ENCODE measurements at regions not wholly inside any gene's neighbourhood (a gene's known extent, or its start where the extent isn't known, plus 50 kb on each side); places are given as distances from the start of the nearest gene placed in this dataset.

DNA sequence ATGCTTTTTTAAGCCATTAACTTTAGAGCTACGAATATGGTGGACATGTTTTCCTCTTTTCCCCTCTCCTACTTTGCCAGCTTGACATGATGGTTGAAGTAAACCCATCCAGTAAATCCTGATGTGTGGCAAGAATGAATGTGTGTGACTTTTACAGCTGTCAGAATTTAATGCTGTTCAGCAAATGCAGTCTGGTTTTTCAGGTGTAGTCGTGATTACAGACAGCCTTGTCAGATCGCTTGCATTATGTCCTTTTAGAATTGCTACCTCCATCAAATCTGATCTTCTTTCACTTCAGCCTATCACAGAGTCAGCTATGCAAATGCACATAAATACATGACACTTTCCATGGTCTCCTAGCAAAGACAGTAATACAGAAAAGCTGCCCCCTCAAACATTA lies 278.5 kb downstream of the FBXO15 start:
- ChIA-PET SMC1A (ENCODE audit: uncharacterized antibody, unreplicated experiment) (no interaction called here), POLR2A (no interaction called here), RAD21 (ENCODE audit: unreplicated experiment) (interaction anchor here (0.6 kb wide), 1 partner anchor 12 kb away, joined by 3 read pairs; no protein-coding TSS in a partner anchor), CTCF (interaction anchor here (0.6 kb wide), 1 partner anchor 1116 kb away, joined by 3 read pairs; no protein-coding TSS in a partner anchor)
- DNase-seq (ENCODE audit: low read depth, low spot score) (no peak), FAIRE-seq (no peak), ATAC-seq (no peak)
- no peak overlapping the region for H3K9ac ChIP-seq (ENCODE audit: control insufficient read depth, insufficient read depth, low read length)
- H3K27me3 ChIP-seq (replicated peaks in 1 of 2; ENCODE audit: control insufficient read depth in 2 of 2, insufficient read depth in 2 of 2, low read length in 1 of 2): no peaks in the 10 kb centered on the region
- WGBS (ENCODE audit: insufficient coverage, insufficient replicate concordance, low lambda C conversion rate, missing lambda C conversion rate): 19% methylated on average over 3 of the region's 3 CpGs
- no peaks in the 10 kb centered on the region for H3K9me3 ChIP-seq (replicated peaks; ENCODE audit: control insufficient read depth, insufficient read depth, low read length)
- no peaks in the 10 kb centered on the region for H4K20me1 ChIP-seq (ENCODE audit: control insufficient read depth, insufficient read depth)
- no peak overlapping the region for H3K27ac ChIP-seq (ENCODE audit: control insufficient read depth, insufficient read depth)
- H3K79me2 ChIP-seq (ENCODE audit: control insufficient read depth, insufficient read depth, low read length): no peaks in the 10 kb centered on the region
- no peak for TF ChIP-seq FOXM1 (IDR thresholded peaks at IDR 0.05; ENCODE audit: low read depth, low read length)
- no peak for TF ChIP-seq RUNX3 (IDR thresholded peaks at IDR 0.05; ENCODE audit: low read length)
- TF ChIP-seq BMI1 (IDR thresholded peaks at IDR 0.05; ENCODE audit: borderline replicate concordance): no peak
- TF ChIP-seq, protein P1, sequence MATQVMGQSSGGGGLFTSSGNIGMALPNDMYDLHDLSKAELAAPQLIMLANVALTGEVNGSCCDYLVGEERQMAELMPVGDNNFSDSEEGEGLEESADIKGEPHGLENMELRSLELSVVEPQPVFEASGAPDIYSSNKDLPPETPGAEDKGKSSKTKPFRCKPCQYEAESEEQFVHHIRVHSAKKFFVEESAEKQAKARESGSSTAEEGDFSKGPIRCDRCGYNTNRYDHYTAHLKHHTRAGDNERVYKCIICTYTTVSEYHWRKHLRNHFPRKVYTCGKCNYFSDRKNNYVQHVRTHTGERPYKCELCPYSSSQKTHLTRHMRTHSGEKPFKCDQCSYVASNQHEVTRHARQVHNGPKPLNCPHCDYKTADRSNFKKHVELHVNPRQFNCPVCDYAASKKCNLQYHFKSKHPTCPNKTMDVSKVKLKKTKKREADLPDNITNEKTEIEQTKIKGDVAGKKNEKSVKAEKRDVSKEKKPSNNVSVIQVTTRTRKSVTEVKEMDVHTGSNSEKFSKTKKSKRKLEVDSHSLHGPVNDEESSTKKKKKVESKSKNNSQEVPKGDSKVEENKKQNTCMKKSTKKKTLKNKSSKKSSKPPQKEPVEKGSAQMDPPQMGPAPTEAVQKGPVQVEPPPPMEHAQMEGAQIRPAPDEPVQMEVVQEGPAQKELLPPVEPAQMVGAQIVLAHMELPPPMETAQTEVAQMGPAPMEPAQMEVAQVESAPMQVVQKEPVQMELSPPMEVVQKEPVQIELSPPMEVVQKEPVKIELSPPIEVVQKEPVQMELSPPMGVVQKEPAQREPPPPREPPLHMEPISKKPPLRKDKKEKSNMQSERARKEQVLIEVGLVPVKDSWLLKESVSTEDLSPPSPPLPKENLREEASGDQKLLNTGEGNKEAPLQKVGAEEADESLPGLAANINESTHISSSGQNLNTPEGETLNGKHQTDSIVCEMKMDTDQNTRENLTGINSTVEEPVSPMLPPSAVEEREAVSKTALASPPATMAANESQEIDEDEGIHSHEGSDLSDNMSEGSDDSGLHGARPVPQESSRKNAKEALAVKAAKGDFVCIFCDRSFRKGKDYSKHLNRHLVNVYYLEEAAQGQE (IDR thresholded peaks at IDR 0.05; ENCODE audit: low read depth, low read length): no peak
- TF ChIP-seq, protein P2, sequence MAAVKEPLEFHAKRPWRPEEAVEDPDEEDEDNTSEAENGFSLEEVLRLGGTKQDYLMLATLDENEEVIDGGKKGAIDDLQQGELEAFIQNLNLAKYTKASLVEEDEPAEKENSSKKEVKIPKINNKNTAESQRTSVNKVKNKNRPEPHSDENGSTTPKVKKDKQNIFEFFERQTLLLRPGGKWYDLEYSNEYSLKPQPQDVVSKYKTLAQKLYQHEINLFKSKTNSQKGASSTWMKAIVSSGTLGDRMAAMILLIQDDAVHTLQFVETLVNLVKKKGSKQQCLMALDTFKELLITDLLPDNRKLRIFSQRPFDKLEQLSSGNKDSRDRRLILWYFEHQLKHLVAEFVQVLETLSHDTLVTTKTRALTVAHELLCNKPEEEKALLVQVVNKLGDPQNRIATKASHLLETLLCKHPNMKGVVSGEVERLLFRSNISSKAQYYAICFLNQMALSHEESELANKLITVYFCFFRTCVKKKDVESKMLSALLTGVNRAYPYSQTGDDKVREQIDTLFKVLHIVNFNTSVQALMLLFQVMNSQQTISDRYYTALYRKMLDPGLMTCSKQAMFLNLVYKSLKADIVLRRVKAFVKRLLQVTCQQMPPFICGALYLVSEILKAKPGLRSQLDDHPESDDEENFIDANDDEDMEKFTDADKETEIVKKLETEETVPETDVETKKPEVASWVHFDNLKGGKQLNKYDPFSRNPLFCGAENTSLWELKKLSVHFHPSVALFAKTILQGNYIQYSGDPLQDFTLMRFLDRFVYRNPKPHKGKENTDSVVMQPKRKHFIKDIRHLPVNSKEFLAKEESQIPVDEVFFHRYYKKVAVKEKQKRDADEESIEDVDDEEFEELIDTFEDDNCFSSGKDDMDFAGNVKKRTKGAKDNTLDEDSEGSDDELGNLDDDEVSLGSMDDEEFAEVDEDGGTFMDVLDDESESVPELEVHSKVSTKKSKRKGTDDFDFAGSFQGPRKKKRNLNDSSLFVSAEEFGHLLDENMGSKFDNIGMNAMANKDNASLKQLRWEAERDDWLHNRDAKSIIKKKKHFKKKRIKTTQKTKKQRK (IDR thresholded peaks at IDR 0.05; ENCODE audit: low read depth, low read length): no peak
- no peak for TF ChIP-seq POLR2A (IDR thresholded peaks at IDR 0.05; ENCODE audit: low read depth, low read length)
- TF ChIP-seq, protein P3, sequence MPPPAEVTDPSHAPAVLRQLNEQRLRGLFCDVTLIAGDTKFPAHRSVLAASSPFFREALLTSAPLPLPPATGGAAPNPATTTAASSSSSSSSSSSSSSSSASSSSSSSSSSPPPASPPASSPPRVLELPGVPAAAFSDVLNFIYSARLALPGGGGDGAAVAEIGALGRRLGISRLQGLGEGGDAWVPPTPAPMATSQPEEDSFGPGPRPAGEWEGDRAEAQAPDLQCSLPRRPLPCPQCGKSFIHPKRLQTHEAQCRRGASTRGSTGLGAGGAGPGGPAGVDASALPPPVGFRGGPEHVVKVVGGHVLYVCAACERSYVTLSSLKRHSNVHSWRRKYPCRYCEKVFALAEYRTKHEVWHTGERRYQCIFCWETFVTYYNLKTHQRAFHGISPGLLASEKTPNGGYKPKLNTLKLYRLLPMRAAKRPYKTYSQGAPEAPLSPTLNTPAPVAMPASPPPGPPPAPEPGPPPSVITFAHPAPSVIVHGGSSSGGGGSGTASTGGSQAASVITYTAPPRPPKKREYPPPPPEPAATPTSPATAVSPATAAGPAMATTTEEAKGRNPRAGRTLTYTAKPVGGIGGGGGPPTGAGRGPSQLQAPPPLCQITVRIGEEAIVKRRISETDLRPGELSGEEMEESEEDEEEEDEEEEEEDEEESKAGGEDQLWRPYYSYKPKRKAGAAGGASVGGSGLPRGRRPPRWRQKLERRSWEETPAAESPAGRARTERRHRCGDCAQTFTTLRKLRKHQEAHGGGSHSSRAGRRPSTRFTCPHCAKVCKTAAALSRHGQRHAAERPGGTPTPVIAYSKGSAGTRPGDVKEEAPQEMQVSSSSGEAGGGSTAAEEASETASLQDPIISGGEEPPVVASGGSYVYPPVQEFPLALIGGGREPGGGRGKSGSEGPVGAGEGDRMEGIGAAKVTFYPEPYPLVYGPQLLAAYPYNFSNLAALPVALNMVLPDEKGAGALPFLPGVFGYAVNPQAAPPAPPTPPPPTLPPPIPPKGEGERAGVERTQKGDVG (CRISPR knock-in tag; IDR thresholded peaks at IDR 0.05): no peak
- TF ChIP-seq YBX1 (IDR thresholded peaks at IDR 0.05): no peak
- in situ Hi-C loops (cut with MboI): no loop called here
- H3K4me3 ChIP-seq: no peak overlapping the region
- intact Hi-C loops (cut with micrococcal nuclease; ENCODE audit: unreplicated experiment): no loop called here
- no TSS peak for BruUV-seq (replicated peaks)
- no peaks in the 10 kb centered on the region for H3K36me3 ChIP-seq (ENCODE audit: control insufficient read depth in 2 of 2, insufficient read depth in 2 of 2, low read length in 1 of 2)
- H3K4me2 ChIP-seq (ENCODE audit: control insufficient read depth, insufficient read depth): no peak overlapping the region
- no peak overlapping the region for H2AFZ ChIP-seq (ENCODE audit: control insufficient read depth, low read depth, low read length)
- H3K4me1 ChIP-seq (ENCODE audit: control insufficient read depth, insufficient read depth, low read length): no peaks in the 10 kb centered on the region
